Inflammatory macrophage (primary cell): ENCODE measurements at regions not wholly inside any gene's neighbourhood (a gene's known extent, or its start where the extent isn't known, plus 50 kb on each side); places are given as distances from the start of the nearest gene placed in this dataset.

ENCODE experiments used
- DNase-seq, 2 donors: peaks; one replicate each; pipeline ENCODE4 v3.0.0-alpha.2; 2020 to 2022

DNA sequence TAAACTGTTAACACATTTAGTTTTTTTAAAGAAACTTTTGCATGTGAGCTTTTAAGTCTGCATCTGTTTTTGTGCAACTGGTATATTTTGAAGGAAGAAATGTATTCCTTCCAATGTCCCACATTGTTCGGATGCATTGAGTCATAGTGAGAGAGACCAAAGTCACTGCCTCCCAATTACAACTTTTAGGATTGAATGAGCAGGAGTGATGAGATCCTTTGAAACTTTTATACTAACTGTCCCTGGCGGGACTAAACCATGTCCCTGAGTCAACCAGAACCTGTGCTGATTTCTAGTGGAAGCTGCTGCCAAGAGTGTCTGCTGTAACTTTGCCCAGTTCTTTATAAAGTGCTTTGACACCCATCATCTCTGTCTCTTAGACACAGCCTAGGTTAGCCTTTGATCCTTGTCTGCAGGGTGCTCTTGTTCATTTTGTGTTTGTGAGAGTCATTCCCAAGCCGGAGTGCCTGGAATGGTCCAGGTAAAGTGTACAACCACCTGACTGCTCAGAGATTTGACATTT lies 122.7 kb downstream of the ZNF518B start:
- no peak for DNase-seq

- no peak for DNase-seq
These were observed 123.3 kb downstream of the ZNF518B start for GRCh38 chr4:10333942-10334341.

DNA sequence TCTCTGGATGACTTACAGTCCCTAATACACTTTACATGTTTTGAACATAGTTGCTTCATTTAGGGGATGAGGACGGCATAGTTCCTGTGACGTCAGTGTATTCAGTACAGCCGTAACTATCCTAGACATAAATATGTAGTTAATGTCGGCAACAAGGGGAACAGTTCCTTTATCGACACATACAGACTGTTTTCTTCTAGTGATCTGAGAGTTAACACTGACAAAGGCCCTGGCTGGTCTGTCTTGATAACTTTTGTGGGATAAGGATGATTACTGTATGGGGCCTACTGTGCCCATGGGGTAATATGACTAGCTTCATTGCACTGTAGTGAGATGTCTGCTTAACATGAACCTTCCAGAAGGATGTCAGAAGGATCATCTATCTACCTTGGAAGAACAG lies 131.2 kb downstream of the ZNF518B start:
- DNase-seq: no peak

DNA sequence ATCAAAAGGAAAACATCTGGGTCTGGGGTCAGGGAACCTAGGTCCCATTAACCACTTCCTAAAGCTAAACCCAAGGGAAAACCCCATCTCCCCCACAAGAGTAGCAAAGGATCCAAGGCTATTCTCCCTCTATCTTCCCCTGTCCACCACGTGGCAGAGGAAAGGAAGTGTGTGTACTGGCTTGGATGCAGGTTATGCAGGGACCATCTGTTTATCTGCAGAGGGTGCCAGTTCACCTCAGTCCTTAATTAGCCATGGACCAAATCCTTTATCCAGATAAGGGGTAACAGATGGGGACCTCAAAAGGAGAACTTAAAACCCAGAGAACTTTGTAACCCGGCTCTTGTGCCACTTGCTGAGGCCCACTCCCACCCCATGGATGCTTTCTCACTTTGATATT lies 135.3 kb downstream of the ZNF518B start:
- DNase-seq: no peak

GRCh38 chr4:10320130-10320529 lies 137.1 kb downstream of the ZNF518B start:
- no peak for DNase-seq

GRCh38 chr4:10317345-10317744 lies 139.9 kb downstream of the ZNF518B start:
- DNase-seq: no peak

- no peak for DNase-seq
These were observed 140.4 kb downstream of the ZNF518B start for GRCh38 chr4:10316851-10317250.

DNA sequence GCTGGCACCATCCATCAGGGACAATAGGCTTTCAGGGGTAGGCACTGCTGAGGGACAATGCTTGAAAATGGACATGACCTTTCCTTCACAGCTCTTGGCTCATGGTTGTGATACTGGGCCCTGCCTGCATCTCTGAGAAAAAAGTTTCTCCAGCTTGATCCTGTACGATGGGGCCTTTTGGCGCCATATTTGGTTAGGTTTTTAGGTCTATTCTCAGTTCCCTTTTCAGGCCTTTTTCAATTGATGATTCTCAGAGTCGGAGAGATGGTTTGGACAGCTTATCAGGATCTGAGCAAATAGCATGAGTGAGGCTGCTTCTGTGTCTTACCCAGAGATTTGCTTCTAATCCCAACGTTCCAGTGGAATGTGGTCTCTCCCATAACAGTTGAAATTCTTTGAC lies 141.6 kb downstream of the ZNF518B start:
- DNase-seq: no peak

- DNase-seq: no peak
These were observed 144.7 kb downstream of the ZNF518B start for GRCh38 chr4:10312568-10312967.

DNA sequence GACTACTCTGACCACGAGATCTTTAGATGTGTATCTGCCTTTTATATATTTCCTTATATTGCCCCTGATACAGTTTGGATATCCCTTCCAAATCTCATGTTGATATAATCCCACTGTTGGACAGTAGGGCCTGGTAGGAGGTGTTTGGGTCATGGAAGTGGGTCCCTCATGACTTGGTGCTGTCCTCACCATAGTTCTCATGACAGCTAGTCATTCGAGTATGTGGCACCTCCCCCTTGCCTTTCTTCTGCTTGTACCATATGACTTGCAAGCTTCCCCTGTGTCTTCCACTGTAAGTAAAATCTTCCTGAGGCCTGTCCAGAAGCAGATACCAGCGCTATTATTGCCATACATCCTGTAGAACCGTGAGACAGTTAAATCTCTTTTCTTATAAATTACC lies 145.3 kb downstream of the ZNF518B start:
- DNase-seq: no peak

- DNase-seq: no peak
These were observed 151.4 kb downstream of the ZNF518B start for GRCh38 chr4:10305816-10306215.

- no peak for DNase-seq
These were observed 153.9 kb downstream of the ZNF518B start for GRCh38 chr4:10303291-10303690.

DNA sequence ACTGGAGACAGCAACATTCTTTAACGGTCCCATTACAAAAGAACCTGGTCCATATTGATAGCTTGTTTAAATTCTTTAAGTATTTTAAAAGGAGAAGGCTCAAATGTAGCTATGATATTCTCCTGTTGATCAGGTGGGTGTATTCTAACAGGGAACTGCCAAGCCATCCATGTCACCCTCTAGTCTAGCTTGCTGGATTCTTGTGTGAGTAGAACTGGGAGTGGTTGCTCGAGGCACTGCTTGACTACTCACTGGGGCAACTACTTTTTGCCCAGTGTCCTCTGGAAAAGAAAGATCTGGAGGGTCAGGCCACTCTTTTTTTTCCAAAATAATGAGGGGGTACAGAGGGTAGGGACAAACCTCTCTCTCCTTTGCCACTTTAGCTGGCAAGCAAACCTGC lies 155.1 kb downstream of the ZNF518B start:
- no peak for DNase-seq

GRCh38 chr4:10299601-10300000 lies 157.6 kb downstream of the ZNF518B start:
- no peak for DNase-seq

DNA sequence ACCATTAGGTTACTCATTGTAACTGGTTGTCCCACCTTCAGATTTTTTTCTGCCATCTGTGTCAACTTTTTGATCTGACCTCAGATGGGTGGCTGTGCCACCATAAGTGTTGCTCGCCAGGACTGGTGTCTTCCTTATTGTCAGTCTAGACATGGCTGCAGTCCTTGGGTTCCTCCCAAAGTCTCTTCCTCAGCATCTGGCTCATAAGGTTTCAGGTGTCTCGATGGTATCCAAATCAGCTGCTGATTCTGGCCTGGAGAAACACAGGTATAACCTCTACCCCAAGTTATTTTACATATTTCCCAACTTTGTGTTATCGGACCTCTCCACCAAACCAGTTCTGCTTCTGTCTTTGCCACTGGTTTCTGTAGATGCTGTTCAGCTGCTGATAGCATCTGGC lies 158.5 kb downstream of the ZNF518B start:
- no peak for DNase-seq

GRCh38 chr4:10296730-10297129 lies 160.5 kb downstream of the ZNF518B start:
- DNase-seq: no peak

DNA sequence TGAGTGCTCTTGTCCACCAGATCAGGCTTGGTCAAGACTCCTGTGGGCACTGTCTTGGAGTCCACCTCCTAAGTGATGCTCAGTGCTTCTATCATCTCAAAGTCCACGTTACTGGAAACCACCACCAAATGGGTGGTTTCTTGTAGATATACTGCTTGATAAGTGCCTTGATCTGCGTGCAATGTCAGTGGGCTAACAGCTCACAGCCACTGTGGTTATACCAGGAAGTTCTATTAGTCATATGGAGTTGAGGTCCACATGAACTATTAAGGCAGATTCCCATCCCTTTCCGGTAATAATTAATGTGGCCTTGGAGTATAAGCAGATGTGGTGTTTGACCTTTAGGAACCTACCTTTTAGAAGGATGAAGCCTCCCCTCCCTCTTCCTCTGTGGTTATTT lies 161.9 kb downstream of the ZNF518B start:
- no peak for DNase-seq

GRCh38 chr4:10289538-10289906 lies 167.7 kb downstream of the ZNF518B start:
- DNase-seq: no peak

- no peak for DNase-seq
These were observed 168.2 kb downstream of the ZNF518B start for GRCh38 chr4:10288830-10289537.

- DNase-seq: no peak
These were observed 168.4 kb upstream of the WDR1 start for GRCh38 chr4:10285028-10285427.

DNA sequence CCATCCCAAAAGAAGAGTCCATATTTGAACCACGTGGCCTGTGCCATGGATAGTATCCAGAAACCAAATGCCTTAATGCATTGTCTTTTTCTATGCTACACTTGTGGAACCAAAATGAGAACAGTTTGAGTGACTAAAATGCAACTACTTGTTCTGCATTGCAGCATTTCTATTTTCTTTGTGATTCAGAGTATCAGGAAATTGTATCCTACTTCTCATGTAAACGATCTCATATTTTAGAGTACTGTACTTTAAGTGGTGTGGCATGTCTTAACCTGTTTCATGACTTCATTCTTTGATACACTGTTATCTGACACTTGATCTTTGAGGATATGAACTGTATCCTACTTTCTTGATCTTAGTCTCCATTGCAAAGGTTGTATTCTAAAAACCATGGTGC lies 167.2 kb upstream of the WDR1 start:
- no peak for DNase-seq

- DNase-seq: no peak
These were observed 165.4 kb upstream of the WDR1 start for GRCh38 chr4:10281996-10282395.

- no peak for DNase-seq
These were observed 162.7 kb upstream of the WDR1 start for GRCh38 chr4:10279261-10279660.

GRCh38 chr4:10278071-10278470 lies 161.5 kb upstream of the WDR1 start:
- no peak for DNase-seq

DNA sequence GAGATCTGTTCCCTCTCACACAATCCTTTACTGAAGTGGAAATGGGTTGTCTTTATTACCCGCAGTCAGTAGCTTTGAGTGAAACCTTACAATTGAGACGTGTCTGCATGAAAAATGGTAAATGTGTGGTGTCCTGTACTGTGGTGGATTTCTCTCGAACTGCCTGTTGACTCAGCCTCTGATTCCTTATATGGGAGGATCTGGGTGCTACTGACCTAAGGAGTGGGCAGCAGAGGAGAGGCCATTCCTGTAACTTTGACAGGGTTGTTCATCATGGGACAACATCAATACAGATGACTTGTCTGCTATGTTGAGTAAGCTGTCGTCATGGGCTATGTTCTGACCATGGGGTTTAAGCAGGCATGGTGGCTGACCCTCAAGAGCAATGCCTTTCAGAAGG lies 159.6 kb upstream of the WDR1 start:
- no peak for DNase-seq
